ENCODE measurements at regions not wholly inside any gene's neighbourhood (a gene's known extent, or its start where the extent isn't known, plus 50 kb on each side); places are given as distances from the start of the nearest gene placed in this dataset.

GRCh38 chr1:5595531-5596170 lies 396.6 kb downstream of the NPHP4 start:
- no peak for DNase-seq

DNA sequence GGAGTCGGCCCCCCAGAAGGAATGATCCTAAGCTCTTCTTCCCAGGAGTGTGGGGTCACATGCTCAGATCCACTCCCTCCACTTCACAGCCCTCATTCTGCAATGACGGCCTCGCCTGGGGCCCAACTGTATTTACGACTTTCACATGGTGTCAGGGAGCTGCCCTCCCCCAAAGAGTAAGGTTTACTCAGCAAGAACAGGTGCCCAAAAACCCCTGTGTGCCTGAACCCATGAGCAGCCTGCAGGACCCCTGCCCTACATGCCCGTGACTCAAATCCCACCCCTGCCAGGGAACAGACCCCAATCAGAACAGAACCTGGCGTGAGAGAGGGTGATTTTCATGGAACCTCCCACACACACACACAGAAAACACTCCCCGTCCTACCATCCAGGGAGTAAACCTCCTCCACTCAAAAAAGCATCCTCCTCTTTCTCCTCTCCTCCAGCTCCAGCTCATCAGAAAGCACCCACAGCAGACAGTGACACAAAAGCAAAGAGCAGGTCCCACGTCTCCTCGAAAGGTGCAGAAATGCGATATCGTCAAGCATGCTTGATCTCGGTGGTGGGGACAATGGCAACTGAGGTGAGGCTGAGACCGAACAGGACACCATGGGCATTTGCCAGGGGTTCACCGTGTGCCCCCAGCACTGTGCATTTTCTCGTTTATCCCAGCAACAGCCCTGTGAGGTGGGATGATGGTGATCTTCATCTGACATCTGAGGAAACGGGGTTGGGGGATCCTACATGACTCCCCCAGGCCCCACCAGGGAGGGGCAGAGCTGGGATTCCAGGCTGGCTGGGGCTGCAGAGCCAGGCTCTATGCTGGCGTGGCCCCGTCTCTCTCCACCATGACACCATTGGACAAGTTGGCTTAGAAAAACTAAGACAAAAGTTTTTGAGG lies 397.9 kb downstream of the NPHP4 start:
- DNase-seq = no peak

GRCh38 chr1:5590717-5591116 lies 401.5 kb downstream of the NPHP4 start:
- DNase-seq = no peak

DNA sequence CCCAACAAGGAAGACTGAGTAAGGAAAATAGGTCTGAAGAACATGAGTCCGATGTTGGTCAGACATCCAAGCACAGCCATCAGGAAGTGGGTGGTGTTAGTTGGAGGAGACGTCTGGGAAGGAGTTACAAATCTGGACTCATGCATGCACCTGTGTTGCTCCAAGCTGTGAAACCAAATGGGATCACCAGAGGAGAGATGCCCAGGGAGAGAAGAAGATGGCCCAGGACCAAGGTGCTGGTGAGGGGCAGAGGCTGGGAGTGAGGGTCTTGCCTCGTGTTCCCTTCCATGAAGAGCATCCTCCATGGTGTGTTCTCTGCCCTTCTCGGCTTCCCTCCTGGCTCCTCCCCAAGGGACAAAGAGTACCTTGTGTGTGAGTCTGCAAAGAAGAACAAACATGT lies 405.6 kb downstream of the NPHP4 start:
- DNase-seq = no peak

- DNase-seq = no peak
These were observed 407.0 kb downstream of the NPHP4 start for GRCh38 chr1:5585256-5585655.

GRCh38 chr1:5580926-5581325 lies 411.3 kb downstream of the NPHP4 start:
- no peak for DNase-seq

- DNase-seq = no peak
These were observed 412.3 kb downstream of the NPHP4 start for GRCh38 chr1:5579966-5580365.

DNA sequence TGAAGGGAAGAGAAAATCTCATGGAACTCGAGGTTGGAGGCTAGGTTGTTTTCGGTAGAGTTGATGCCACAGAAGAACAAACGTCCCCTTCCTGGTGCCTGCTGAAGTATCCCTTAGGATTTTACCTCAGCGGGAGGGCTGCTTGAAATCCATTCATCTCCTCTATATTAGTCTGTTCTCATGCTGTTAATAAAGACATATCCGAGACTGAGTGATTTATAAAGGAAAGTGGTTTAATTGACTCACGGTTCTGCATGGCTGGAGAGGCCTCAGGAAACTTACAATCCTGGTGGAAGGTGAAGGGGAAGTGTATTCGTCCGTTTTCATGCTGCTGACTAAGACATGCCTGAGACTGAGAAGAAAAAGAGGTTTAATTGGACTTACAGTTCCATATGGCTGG lies 413.5 kb downstream of the NPHP4 start:
- no peak for DNase-seq

DNA sequence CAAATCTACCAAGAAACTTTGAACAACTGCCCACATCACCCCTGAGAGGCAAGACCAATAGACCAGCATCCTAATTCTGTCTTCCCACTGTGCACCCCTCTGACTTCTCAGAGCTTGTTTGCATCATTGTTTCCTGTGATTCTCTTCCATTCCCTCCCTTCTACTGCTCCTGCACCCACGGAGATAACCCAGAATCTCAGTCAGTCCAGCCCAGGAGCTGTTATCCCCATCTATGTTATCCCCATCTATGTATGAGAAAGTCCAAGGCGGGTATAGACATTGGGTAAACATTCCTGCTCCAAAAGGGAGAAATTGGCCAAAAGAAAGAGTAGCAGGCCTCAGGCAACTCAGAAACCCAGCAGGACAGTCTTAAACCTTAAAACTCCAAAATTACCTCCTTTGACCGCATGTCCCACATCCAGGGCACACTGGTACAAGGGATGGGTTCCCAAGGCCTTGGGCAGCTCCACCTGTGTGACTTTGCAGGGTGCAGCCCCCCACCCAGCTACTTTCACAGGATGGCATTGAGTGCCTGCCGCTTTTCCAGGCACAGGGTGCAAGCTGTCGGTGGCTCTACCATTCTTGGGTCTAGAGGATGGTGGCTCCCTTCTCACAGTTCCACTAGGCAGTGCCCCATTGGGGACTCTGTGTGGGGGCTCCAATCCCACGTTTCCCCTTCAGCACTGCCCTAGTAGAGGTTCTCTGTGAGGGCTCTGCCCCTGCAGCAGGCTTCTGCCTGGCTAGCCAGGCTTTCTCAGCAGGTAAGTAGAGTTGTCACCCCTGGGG lies 414.8 kb downstream of the NPHP4 start:
- no peak for DNase-seq

DNA sequence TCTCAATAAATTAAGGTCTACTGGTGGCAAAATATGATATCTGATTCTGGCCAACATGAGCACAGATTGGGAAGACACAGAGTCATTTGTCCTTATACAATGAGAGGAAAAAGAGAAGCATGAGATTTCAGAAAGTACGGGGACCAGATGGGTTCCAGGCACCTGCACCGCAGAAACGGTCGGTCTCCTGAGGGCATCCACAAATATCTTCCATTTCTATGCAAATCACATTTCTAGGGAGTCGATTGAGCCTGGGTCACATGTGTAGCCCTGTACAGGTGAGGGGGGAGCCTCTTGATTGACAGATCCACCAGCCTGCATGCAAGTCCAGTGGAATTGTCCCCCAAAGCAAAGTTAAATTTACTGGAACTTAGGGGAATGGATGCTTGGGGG lies 415.6 kb downstream of the NPHP4 start:
- DNase-seq = no peak

DNA sequence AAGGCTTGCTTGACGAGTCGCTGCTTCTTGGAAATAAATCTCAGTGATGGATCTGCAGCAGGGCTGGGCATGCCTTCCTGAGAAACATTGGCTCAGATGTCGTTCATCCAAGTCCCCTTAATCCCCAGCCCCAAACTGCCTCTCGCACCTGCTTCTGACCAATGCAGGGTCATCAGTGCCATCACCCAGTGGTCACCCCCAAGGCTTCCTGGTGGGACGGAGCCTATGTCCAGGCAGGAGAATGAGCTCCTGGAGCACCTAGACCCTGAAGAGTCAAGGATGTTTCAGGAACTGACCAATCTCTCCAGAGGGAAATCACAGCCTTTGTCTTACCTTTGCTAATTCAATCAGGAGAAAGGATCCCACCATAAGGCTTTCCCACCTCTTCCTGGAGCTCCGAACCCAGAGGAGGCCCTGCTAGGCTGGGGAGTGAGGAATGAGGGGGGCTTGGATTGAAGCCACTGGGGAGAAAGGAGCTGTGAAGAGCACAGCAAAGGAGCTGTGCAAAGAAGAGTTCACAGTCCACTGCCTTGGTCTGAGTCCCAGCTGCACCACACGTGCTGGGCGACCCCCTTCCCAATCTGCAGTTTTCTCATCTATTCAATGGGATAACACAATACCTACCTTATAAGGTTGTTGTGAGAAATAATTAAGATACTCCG lies 416.1 kb downstream of the NPHP4 start:
- no peak for DNase-seq

GRCh38 chr1:5575396-5575940 lies 416.8 kb downstream of the NPHP4 start:
- no peak for DNase-seq

DNA sequence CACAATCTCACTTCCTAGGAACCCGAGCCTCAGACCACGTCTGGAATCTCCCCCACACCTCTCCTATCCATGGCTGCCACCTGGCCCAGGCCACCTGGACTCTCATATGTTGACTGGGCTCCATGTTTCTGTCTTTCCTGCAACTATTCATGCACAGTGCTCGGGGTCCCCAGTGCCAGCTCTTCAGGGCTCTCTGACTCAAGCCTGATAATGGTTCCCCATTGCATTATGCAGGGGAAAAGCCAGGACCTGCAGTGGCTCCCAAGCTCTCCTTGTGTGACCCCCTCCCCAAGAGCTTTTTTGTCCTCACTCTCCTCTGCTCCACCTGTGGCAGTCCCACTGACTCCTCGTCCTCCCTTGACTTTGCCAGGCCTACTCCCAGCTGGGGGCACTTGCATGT lies 417.6 kb downstream of the NPHP4 start:
- no peak for DNase-seq

DNA sequence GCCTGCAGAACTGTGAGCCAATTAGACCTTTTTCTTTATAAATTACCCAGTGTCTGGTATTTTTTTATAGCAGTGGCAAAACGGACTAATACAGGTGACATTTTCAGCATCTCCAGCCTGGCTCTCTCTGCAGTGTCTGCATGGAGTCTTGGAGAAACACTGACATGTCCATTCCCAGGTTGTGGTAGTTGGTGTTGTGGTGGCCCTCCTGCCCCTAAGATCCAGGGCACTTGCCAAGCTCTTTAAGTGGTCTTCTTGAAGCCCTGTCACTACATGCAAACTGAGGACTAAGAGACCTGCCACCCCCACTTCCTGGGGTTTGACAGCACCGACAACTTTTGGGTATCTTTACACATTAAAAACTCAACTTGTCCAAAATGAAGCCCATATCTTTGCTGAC lies 419.4 kb downstream of the NPHP4 start:
- no peak for DNase-seq

- DNase-seq = no peak
These were observed 420.3 kb downstream of the NPHP4 start for GRCh38 chr1:5571861-5572401.

- DNase-seq = no peak
These were observed 420.8 kb downstream of the NPHP4 start for GRCh38 chr1:5571438-5571837.

- no peak for DNase-seq
These were observed 421.3 kb downstream of the NPHP4 start for GRCh38 chr1:5570931-5571330.

DNA sequence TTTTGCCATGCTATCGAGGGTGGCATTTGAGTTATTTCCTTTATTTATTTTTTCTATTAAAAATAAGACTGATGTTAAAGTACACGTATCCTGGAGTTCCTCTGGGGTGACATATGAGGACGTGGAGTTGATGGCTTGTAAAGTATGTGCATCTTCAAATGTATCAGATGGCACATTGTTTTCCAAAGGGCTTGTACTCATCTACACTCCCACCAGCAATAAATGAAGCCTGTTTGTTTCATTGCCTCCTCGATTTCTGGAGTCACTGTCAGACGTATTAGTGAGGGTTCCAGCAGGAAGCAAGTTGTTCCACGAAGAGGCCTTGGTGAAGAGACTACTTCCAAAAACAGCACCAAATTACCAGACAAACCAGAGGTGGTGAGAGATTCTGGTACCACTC lies 423.9 kb downstream of the NPHP4 start:
- no peak for DNase-seq

DNA sequence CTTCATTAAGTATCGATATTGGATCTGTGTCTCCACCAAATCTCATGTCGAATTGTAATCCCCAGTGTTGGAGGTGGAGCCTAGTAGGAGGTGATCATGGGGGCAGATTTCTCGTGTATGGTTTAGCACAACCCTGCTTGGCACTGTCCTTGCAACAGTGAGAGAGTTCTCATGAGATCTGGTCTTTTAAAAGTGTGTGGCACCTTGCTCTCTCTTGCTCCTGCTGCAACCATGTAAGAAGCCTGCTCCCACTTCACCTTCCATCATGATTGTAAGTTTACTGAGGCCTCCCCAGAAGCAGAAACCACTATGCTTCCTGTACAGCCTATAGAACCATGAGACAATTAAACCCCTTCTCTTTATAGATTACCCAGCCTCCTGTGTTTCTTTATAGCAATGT lies 424.4 kb downstream of the NPHP4 start:
- DNase-seq = no peak

DNA sequence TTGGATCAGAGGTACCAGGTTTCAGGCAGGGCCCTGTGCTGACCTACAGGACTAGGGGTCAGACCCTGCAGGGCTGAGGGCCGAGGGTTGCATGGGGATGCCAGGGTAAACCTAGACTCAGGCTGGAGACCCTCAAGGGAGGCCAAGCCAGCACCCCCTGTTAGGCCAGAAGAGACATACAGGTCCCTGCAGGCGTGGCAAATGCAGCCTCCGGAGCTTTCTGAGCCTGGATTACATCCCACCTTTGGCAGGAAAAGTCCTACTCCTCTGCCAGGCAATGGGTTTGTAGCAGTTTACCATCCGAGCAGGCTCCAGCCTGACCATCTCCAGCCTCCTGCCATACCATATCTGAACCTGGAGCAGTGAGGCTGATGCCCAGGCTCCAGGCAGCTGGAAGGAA lies 425.3 kb downstream of the NPHP4 start:
- DNase-seq = no peak

DNA sequence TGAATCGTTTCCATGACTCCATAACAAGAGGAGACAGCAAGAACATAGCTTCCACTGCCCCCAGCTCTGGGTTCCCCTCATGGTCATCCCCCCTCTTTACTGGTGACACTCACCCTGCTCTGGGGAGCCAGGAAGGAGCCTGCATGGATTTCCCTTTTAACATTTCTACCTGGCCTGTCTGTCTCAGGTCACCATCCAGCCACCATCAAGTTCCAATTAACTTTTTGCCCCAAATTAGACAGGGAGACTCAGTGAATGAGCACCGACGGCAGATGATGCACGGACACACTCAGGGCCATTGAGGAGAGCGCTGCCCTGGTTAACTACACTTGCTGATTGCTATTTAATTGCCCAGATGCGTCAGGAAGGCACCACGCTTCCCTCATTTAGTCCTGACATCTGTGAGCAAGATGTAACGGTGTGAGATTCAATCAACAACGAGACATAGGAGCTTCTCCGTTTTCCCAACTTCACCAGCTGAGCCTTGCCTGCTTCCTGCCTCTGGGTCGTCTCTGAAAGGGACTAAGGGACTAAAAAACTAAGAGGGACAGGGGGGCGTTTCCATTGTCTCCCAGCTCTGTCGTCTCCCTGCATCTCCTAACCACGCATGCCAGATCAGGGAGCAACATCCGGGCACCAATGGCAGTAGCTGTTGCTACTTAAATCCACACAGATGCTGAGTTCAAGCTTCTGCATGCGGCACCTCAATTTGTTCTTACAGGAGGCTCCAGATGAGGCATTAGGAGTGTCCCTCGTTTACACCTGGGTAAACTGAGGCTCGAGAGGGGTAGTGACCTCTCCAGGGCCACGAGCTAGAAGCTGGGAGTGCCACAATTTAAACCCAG lies 426.7 kb downstream of the NPHP4 start:
- DNase-seq = no peak
